Cardiac fibroblast (primary cell): ENCODE measurements at regions not wholly inside any gene's neighbourhood (a gene's known extent, or its start where the extent isn't known, plus 50 kb on each side); places are given as distances from the start of the nearest gene placed in this dataset.
"Not testable (repeated sequence)": the region's sequence is repeated elsewhere in the genome, so short reads cannot be mapped to it uniquely, and the experiment has no call there.

Experiments used
- DNase-seq, 2 donors: peaks; one replicate each; pipeline versions ENCODE4 v3.0.0 to v3.0.0-alpha.2; 2010; ENCODE audit warnings: low read depth in 2 of 2
- H3K4me3 ChIP-seq, 2 donors: replicated peaks in 1 of 2; 1 replicate in 1 of 2; 2 replicates in 1 of 2; pipeline ENCODE4 v1.5.1; 2011; ENCODE audit warnings: low read depth in 2 of 2, low read length in 2 of 2, mild to moderate bottlenecking in 2 of 2, moderate library complexity in 1 of 2
- TF ChIP-seq, protein P1 (sequence below): IDR thresholded peaks from one replicate; pipeline ENCODE4 v1.5.1; 2011; ENCODE audit warnings: low read depth, mild to moderate bottlenecking, low read length, inconsistent platforms

DNA sequence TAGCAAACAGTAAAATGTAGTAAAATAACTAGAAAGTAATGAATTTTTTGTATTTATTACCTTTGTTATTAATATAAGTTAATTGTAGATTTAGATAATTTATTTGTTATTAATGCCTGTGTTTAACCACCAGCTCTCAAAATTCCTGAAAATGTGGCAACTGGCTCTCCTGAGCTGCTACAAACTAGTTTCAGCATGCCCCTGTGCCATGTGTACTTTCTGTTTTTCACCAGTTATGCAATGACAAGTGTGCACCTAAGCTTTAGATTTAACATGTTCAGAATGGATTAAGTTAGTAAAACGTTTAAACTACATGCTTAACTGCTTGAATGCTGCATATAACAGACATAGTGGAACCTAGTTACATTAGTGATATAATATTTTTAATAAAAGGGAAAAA lies 88.1 kb downstream of the POSTN start:
- no peak for DNase-seq
- TF ChIP-seq, protein P1, sequence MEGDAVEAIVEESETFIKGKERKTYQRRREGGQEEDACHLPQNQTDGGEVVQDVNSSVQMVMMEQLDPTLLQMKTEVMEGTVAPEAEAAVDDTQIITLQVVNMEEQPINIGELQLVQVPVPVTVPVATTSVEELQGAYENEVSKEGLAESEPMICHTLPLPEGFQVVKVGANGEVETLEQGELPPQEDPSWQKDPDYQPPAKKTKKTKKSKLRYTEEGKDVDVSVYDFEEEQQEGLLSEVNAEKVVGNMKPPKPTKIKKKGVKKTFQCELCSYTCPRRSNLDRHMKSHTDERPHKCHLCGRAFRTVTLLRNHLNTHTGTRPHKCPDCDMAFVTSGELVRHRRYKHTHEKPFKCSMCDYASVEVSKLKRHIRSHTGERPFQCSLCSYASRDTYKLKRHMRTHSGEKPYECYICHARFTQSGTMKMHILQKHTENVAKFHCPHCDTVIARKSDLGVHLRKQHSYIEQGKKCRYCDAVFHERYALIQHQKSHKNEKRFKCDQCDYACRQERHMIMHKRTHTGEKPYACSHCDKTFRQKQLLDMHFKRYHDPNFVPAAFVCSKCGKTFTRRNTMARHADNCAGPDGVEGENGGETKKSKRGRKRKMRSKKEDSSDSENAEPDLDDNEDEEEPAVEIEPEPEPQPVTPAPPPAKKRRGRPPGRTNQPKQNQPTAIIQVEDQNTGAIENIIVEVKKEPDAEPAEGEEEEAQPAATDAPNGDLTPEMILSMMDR: no peak
- no peak overlapping the region for H3K4me3 ChIP-seq

DNA sequence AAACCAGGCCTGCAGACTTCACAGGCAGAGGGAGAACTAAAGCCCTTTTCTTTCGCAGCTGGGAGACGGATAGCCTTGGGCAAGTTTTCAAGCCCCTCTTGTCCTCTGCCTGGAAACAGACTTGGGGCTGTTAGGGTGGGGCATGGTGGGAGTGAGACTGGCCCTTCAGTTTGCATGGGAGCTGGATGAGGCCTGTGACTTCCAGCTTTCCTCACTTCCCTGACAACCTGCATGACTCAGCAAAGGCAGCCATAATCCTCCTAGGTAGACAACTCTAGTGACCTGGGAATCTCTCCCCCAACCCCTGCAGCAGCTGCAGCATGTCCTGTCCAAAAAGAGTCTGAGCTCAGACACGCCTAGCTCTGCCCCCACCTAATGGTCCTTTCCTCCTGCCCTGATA lies 93.0 kb downstream of the POSTN start:
- no peak for DNase-seq
- H3K4me3 ChIP-seq: no peak overlapping the region
- TF ChIP-seq, protein P1: no peak

DNA sequence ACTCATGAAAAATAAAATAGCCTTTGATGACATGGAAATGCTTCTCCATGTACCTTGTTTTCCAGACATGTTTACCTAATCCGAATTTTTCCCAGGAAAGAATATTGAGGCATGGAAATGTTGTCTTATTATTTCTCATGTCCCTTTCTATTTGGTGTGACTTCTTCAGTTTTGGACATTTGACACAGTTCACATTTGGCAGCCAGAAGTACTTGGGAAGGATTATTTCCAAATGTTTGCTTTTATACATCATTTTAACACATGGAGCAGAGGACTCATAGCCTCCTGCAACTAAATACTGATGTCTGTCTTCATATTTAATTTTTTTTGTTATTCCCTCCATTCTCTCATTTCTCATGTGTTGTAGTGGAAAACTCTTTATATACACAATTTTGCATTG lies 94.3 kb downstream of the POSTN start:
- TF ChIP-seq, protein P1: no peak
- no peak for DNase-seq
- H3K4me3 ChIP-seq: no peak overlapping the region

DNA sequence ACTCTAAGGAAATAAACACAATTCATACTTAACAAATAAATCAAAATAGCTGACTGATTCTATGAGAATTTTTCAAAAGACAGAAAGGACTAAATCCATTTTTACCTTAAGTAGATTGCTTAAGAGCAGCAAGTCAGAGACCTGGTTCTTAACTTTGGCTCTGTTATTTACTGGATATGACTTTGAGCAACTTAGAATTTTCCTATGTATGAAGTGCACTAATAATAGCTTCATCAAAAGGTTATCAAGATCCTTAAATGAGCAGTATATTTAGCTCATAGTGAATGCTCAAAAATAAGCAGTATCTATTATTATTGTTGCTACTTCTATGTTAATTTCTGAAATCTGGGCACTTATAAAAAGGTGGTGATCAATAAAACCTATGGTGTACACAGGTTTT lies 95.3 kb downstream of the POSTN start:
- no peak overlapping the region for H3K4me3 ChIP-seq
- no peak for DNase-seq
- TF ChIP-seq, protein P1: no peak

DNA sequence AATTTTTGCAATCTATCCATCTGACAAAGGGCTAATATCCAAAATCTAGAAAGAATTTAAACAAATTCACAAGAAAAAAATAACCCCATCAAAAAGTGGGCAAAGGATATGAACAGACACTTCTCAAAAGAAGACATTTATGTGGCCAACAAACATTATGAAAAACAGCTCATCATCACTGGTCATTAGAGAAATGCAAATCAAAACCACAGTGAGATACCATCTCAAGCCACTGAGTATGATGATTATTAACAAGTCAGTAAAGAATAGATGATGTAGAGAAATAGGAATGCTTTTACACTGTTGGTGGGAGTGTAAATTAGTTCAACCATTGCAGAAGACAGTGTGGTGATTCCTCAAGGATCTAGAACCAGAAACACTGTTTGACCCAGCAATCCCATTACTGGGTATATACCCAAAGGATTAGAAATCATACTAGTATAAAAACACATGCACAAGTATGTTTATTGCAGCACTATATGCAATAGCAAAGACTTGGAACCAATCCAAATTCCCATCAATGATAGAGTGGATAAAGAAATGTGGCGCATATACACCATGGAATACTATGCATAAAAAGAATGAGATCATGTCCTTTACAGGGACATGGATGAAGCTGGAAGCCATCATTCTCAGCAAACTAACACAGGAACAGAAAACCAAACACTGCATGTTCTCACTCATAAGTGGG lies 96.1 kb downstream of the POSTN start:
- DNase-seq, H3K4me3 ChIP-seq: not testable (repeated sequence)

DNA sequence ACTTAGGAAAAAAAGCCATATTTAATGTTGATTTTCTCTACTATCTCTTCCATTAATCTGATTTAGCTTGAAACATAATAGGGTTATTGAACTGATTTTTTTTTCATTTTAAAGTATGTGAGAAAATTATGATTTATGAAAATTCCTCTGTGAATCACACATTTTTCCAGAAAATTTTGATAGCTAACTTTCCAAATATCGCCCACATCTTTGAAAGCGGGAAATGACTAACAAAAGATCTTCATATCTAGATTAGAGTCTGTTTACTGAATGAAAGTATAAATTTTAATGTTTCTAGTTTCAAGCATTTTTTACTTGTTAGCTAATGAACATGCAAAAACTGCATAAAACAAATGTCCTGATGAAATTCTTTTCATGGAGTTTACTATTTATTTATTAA lies 97.4 kb downstream of the POSTN start:
- TF ChIP-seq, protein P1: no peak
- no peak for DNase-seq
- no peak overlapping the region for H3K4me3 ChIP-seq

DNA sequence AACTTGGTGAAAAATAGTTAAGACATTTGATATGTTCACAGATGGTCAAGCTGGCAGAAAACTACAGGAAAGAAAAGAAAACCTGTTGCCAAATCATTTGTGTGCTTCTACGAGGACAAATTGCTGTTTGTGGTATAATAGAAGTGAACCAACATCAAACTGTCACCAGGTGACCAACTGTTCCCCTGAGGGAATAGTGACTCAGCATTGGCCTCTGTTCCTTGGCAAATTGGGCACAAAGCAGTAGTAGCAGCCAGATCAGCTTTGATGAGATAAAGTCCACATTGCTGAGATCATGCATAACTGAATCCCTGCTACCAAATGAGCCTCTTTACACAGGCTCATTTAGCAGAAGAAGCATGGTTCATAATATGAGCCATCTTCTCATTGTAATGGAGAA lies 103.5 kb downstream of the POSTN start:
- H3K4me3 ChIP-seq: no peak overlapping the region
- peak; percentile 38 to 57 for DNase-seq
- TF ChIP-seq, protein P1: no peak
